ENCODE measurements at regions not wholly inside any gene's neighbourhood (a gene's known extent, or its start where the extent isn't known, plus 50 kb on each side); places are given as distances from the start of the nearest gene placed in this dataset.

DNA sequence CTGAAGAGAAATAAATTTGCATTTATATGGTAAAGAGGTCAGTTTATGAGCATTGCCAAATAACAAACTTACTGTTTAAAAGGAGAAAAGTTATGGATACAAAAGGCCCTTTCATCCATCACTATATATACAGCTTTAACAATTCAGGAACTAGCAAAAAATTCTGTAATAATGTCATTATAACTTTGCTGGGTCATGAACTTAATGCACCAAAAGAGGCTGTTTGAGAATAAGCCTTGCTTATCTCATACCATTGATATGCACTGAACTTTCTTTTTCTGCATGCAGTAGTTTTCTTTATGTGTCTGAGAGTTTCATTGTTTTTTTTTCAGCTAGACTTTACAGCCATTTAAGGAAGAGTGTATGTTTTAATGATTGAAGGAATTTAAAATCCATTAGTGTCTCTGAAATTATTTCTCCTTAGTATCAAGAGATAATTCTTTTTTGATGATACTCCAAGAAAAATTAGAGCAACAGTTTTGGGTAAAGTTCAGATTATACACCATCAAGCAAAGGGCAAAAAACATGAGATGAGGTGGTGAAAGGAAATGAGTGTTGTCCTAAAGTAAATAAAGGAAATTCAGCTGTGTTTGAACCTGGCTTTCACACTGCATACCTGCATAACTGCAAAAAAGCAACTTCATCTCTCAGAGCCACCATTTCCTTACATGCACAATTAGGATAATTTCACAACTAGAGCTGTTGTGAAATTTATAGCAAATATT lies 188.2 kb upstream of the ANO3 start:
- TF ChIP-seq, protein P1, sequence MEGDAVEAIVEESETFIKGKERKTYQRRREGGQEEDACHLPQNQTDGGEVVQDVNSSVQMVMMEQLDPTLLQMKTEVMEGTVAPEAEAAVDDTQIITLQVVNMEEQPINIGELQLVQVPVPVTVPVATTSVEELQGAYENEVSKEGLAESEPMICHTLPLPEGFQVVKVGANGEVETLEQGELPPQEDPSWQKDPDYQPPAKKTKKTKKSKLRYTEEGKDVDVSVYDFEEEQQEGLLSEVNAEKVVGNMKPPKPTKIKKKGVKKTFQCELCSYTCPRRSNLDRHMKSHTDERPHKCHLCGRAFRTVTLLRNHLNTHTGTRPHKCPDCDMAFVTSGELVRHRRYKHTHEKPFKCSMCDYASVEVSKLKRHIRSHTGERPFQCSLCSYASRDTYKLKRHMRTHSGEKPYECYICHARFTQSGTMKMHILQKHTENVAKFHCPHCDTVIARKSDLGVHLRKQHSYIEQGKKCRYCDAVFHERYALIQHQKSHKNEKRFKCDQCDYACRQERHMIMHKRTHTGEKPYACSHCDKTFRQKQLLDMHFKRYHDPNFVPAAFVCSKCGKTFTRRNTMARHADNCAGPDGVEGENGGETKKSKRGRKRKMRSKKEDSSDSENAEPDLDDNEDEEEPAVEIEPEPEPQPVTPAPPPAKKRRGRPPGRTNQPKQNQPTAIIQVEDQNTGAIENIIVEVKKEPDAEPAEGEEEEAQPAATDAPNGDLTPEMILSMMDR (IDR thresholded peaks at IDR 0.05), result no peak
- no peak for TF ChIP-seq POLR2A (IDR thresholded peaks at IDR 0.05)
- TF ChIP-seq EP300 (IDR thresholded peaks at IDR 0.05), result no peak
- no peak for TF ChIP-seq POLR2AphosphoS5 (IDR thresholded peaks at IDR 0.05)

Measured in upper lobe of left lung (tissue), 4 donors.